ENCODE measurements at regions not wholly inside any gene's neighbourhood (a gene's known extent, or its start where the extent isn't known, plus 50 kb on each side); places are given as distances from the start of the nearest gene placed in this dataset.

DNA sequence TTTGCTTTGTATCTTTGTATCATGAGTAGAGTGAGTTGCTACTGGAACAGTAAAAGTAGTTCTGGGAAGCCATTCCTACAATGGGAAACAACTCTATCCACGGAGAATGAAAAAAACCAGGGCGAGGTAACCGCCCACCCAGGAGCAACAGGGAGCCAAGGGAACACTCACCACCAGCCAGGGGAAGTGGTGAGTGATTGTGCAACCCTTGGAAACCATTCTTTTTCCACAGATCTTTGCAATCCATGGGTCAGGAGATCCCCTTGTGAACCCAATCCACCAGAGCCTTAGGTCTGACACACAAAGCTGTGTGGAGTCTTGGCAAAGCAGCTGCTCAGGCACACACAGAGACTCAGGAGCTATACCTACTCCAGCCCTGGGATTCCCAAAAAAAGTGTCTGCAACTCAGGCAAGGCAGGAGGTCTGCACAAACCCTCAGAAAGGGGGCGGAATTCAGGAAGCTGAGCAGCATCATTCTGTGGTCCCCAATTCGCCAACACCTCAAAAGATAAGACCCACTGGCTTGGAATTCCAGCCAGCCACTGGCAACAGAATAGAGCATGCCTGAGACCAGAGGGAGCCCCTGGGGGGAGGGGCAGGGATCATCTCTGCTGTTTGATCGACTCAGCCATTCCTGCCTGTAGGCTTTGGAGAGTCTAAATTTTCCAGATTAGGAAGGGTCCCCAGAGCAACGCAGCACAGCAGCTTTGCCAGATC lies 52.1 kb upstream of the PPFIA2 start:
- DNase-seq (ENCODE audit: low read depth in 2 of 2) = no peak

DNA sequence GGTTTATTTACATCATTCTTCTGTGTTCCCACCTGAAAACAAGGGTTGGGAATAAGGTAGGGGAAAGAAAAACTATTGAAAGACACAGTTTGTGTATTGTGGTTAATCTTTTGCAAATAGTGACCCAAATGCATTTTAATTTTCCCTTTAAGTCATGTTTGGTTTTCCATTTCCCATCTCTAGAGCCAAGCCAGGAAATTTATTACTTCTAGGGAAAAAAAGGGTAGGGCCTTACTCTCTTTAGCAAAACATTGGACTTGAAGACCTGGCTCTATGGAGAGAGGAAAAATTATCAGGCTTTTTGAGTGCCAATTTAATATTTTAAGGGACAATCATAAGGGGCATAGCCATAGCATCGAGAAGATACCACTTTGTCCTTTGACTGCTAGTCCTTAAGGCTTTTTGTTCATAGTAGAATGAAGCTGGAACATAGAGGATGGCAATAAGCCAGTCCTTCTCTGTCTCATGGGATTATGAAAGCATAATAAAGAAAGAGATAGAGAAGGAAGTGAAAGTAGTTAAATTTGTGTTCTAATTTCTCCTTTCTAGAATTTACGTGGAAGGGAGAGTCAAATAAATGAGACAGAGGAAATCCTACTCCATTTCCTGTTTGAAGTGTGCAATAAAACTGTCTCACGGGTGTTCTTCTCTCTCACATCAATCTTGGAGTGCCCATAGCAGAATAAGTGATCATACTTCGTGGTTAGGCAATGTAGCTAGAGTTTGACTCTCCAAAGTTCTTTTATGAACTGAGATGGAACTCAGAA lies 50.9 kb upstream of the PPFIA2 start:
- no peak for DNase-seq (ENCODE audit: low read depth in 2 of 2)

DNA sequence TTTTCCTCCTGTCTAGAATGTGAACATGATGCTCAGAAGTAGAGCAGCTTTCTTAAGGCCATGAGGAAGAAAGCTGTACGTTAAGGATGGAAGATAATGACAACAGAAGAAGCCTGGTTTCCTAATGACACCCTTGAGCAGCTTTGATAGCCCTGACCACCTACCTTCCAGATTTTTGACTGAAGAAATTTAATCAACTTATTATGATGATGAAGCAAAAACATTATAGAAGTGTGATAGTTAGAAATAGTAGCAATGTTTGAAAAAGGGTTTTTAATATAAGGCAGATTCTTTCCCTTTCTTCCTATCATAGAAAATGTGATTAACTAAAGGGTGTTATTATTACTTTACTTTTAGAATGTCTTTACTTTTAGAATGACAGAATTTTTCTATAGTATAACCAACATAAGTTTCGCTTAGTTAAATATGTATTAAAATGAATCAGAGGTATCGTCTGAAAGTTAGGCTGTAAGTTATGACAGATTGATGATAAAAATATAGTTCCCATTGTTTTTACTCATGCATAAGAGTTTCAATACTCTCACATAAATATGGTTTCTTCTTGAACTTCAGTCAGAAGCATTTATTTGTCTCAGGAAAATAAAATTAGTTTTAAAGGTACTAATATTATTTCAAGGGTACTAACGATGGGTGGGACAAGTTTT lies 50.1 kb upstream of the PPFIA2 start:
- no peak for DNase-seq (ENCODE audit: low read depth in 2 of 2)
